ENCODE measurements at regions not wholly inside any gene's neighbourhood (a gene's known extent, or its start where the extent isn't known, plus 50 kb on each side); places are given as distances from the start of the nearest gene placed in this dataset.

DNA sequence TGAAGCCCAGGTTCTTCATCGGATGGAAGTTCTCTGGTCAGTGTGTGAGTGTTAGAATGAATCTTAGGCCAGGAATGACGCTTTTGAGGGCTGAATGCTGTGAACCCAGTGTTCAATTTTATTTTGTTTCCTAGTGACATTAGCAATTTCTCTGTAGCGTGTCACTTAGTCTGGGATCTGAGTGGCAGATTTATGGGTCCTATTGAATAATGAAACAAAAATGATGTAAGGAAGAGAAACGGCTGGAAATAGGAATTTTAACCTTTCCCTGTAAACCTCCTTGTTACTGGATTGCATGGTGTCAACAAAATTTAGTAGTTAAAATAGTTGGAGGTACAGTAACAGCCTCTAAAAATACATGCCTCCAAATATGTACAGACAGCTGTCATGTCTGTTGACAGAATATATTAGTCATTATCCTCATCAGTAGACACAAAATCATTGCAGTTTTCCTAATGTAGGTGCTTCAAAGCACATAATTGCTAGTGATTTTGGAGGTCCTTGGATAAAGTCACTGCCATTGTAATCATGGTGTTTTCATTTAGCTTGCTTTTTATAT is 223.8 kb upstream of the SPRED2 start:
- H3K27ac ChIP-seq = no peak overlapping the region
- TF ChIP-seq ZFX (IDR thresholded peaks at IDR 0.05; ENCODE audit: borderline replicate concordance) = no peak
- TF ChIP-seq, protein P1, sequence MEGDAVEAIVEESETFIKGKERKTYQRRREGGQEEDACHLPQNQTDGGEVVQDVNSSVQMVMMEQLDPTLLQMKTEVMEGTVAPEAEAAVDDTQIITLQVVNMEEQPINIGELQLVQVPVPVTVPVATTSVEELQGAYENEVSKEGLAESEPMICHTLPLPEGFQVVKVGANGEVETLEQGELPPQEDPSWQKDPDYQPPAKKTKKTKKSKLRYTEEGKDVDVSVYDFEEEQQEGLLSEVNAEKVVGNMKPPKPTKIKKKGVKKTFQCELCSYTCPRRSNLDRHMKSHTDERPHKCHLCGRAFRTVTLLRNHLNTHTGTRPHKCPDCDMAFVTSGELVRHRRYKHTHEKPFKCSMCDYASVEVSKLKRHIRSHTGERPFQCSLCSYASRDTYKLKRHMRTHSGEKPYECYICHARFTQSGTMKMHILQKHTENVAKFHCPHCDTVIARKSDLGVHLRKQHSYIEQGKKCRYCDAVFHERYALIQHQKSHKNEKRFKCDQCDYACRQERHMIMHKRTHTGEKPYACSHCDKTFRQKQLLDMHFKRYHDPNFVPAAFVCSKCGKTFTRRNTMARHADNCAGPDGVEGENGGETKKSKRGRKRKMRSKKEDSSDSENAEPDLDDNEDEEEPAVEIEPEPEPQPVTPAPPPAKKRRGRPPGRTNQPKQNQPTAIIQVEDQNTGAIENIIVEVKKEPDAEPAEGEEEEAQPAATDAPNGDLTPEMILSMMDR (IDR thresholded peaks at IDR 0.05) = no peak

DNA sequence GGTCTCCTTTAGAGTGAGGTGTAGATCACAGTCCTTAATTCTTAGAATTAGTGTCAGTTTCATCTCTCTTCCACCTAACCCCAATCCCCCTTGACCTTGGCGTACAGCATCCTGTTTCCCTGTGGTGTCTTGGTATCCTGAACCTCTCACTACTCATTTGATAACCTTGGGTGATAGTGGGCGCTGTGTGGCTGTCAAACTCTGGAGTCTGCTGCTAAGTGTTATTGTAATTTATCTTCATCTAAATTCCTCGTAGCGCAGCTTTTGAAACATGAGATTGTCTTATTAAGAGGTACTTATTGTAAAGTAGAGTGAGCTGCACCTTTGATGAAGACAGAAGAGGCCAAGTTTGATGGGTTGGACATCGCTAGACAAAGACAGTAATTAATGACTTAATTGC is 222.6 kb upstream of the SPRED2 start:
- TF ChIP-seq, protein P1 (IDR thresholded peaks at IDR 0.05) = no peak
- no peak for TF ChIP-seq ZFX (IDR thresholded peaks at IDR 0.05; ENCODE audit: borderline replicate concordance)
- H3K27ac ChIP-seq = no peak overlapping the region

DNA sequence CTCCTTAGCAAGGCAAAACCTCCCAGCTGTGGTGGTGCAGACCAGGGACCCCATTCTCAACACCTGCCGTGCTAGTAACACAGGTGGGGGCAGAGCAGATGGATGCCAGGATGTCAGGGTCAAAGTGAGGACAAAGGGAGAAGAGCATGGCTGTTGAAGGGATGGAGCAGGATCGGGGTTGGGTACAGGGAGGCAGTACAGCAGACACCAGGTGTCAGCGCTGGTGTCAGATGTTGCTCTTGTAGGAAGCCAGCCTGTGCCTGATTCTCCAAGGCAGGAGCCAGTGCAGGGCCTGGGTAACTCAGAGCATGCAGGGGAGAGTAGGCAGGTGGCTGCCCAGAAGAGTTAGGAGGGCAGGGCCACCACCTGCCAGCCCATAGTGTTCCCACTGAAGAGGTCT is 222.1 kb upstream of the SPRED2 start:
- TF ChIP-seq, protein P1 (IDR thresholded peaks at IDR 0.05) = no peak
- TF ChIP-seq ZFX (IDR thresholded peaks at IDR 0.05; ENCODE audit: borderline replicate concordance) = no peak

DNA sequence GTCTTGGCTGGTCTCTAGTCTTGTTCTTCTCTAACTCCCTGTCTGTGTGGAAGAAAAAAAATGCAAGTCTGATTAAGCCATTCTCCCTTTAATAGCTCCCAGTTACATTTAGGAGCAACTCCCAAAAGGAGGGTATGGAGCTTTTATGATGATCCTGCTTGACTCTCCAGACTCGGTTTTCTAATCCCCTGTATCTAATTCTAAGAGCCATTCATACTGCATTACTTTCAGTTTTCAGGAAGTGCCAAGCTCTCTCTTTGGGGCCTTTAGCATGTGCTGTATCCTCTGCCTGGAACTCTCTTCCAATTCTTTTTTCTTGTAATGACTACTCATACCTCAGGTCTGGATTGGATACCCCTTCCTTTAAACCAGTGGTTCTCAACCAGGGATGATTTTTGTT is 219.7 kb upstream of the SPRED2 start:
- TF ChIP-seq, protein P1 (IDR thresholded peaks at IDR 0.05) = no peak
- TF ChIP-seq ZFX (IDR thresholded peaks at IDR 0.05; ENCODE audit: borderline replicate concordance) = no peak

More for the DNA sequence above, 222.1 kb upstream of the SPRED2 start:
- H3K27ac ChIP-seq = no peak overlapping the region

DNA sequence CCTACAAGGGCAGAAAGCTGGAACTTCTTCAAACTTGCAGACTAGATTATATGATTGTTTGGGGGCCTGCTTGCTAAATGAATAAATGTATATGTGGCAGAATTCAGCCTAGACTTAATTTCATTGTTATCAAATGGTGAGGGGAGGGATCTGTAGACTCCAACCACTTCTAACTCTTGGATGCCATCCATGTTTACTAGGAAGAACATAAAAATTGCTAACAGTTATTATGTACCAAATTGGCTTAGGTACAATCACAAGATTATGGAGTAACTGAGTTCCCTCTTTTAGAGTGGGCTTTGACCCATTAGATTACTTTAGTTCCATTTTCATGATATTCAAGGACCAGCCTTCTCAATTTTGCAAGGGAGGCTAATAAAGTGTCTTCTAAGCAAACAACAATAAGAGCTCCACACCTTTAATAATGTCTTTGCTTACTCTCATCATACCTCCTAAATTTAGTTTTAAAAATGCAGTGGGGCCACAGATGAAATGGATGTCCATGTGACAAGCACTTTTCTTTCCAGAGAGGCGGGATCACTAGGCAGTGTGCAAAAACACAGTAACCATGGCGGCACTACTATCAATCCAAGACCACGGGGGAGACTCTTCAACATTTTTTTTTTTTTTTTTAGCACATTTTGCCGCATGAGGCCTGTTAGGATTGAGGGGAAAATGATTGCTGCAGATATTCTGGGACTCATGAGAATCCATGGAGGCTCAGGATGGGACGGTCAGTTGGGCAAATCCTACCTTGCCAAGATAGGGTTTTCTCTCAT is 217.6 kb upstream of the SPRED2 start:
- TF ChIP-seq, protein P1 (IDR thresholded peaks at IDR 0.05) = no peak
- no peak for TF ChIP-seq ZFX (IDR thresholded peaks at IDR 0.05; ENCODE audit: borderline replicate concordance)
- no peak overlapping the region for H3K27ac ChIP-seq

More for the DNA sequence above, 219.7 kb upstream of the SPRED2 start:
- H3K27ac ChIP-seq = no peak overlapping the region

DNA sequence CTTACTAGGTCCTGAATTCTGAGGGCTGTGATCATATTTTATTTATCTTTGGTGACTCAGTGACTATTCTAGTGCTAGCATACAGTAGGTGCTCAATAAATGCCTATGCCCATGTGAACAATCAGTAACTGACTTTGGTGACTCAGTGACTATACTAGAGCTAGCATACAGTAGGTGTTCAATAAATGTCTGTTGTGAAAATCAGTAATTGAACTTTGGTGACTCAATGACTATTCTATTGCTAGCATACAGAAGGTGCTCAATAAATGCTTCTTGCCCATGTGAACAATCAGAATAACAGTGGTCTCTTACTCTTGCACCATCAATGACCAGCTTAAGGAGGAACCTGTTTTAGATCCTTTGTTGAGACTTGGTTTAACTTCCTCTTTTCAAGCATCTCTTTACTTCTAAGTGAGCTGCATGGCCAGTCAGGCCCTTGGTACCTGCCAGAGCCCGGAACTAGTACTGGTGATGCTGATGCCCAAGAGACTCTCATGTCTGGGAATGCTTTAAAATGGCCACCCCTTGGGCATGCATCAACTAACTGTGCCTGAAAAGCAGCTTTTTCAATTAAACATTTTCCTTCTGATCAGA is 214.9 kb upstream of the SPRED2 start:
- H3K27ac ChIP-seq = no peak overlapping the region
- TF ChIP-seq, protein P1 (IDR thresholded peaks at IDR 0.05) = no peak
- no peak for TF ChIP-seq ZFX (IDR thresholded peaks at IDR 0.05; ENCODE audit: borderline replicate concordance)

DNA sequence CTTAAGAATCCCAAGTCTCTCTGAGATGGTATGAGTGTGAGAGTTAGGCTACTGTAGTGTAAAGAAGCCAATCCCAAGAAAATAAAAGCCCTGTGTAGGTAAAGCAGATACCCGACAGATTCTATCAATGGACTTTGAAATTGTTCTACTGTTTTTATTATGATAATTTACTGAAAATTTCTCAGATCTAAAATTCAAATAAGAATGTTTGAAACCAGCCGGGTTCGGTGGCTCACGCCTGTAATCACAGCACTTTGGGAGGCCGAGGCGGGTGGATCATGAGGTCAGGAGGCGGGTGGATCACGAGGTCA is 208.3 kb upstream of the SPRED2 start:
- no peak for TF ChIP-seq ZFX (IDR thresholded peaks at IDR 0.05; ENCODE audit: borderline replicate concordance)
- TF ChIP-seq, protein P1 (IDR thresholded peaks at IDR 0.05) = peak; percentile 64
- H3K27ac ChIP-seq = no peak overlapping the region
